PC-3 (cell line): ENCODE measurements at regions not wholly inside any gene's neighbourhood (a gene's known extent, or its start where the extent isn't known, plus 50 kb on each side); places are given as distances from the start of the nearest gene placed in this dataset.

Experiments
- ATAC-seq: fragments of 200-7000 bp; cut with Tn5 transposase; 2 replicates; pipeline ENCODE4 v1.9.1; 2020; ENCODE audit warnings: mild to moderate bottlenecking, moderate library complexity
- BruUV-seq: library from RNA; stranded (reverse); fragments of 400-500 nt; replicated peaks from 2 replicates; lab custom pipeline; 2021; lab: Mats Ljungman, UMichigan
- CTCF ChIA-PET: fragments of 300-600 bp; sonication (Branson Sonifier 250); formaldehyde crosslinking; loops from one replicate; lab custom pipeline; 2022; ENCODE audit warnings: antibody characterized with exemption; lab: Charles Lee
- POLR2A ChIA-PET: fragments of 300-600 bp; sonication (Branson Sonifier 250); formaldehyde crosslinking; loops from one replicate; lab custom pipeline; 2022; ENCODE audit warnings: antibody characterized with exemption; ENCODE audit not compliant: unreplicated experiment; lab: Charles Lee
- DNase-seq: peaks from one replicate; pipeline ENCODE4 v3.0.0-alpha.2; 2015
- H2AFZ ChIP-seq: fragments of 300-600 bp; sonication (generic); 2 replicates; pipeline ENCODE4 v1.6.0; 2016; ENCODE audit warnings: antibody characterized with exemption, low read length
- H3F3A ChIP-seq: fragments of 300-600 bp; sonication (generic); one replicate; pipeline ENCODE4 v1.6.0; 2017; ENCODE audit warnings: antibody characterized with exemption, low read length, control low read depth, mild to moderate bottlenecking; ENCODE audit not compliant: unreplicated experiment
- H3K27ac ChIP-seq: fragments of 300-600 bp; sonication (generic); 2 replicates; pipeline ENCODE4 v1.5.1; 2016; ENCODE audit warnings: mild to moderate bottlenecking, low read length
- H3K27me3 ChIP-seq: fragments of 300-600 bp; sonication (generic); 2 replicates; pipeline ENCODE4 v1.6.1; 2016; ENCODE audit warnings: low read length, mixed read lengths
- H3K36me3 ChIP-seq: fragments of 300-600 bp; sonication (generic); 2 replicates; pipeline ENCODE4 v1.6.1; 2016; ENCODE audit warnings: low read depth, mixed run types, low read length, mixed read lengths
- H3K4me1 ChIP-seq: fragments of 300-600 bp; sonication (generic); 2 replicates; pipeline ENCODE4 v1.5.1; 2016; ENCODE audit warnings: low read length; ENCODE audit not compliant: insufficient read depth
- H3K4me2 ChIP-seq: fragments of 300-600 bp; sonication (generic); 2 replicates; pipeline ENCODE4 v1.6.0; 2016; ENCODE audit warnings: low read length
- H3K4me3 ChIP-seq: fragments of 300-600 bp; sonication (generic); 2 replicates; pipeline ENCODE4 v1.5.1; 2016; ENCODE audit warnings: mild to moderate bottlenecking, low read length, mixed read lengths
- H3K79me2 ChIP-seq: fragments of 300-600 bp; sonication (generic); 2 replicates; pipeline ENCODE4 v1.6.1; 2017; ENCODE audit warnings: low read length, mixed read lengths
- H3K9ac ChIP-seq: fragments of 300-600 bp; sonication (generic); 2 replicates; pipeline ENCODE4 v1.6.0; 2016; ENCODE audit warnings: mild to moderate bottlenecking, low read length
- H3K9me2 ChIP-seq: fragments of 300-600 bp; sonication (generic); replicated peaks from 2 replicates; pipeline ENCODE4 v1.6.1; 2016; ENCODE audit warnings: mixed run types, low read length, mixed read lengths
- H3K9me3 ChIP-seq: fragments of 300-600 bp; sonication (generic); 2 replicates; pipeline ENCODE4 v1.6.1; 2016; ENCODE audit warnings: low read length, mixed read lengths
- H4K20me1 ChIP-seq: fragments of 300-600 bp; sonication (generic); 2 replicates; pipeline ENCODE4 v1.6.1; 2016; ENCODE audit warnings: low read length, mixed read lengths
- CTCF ChIP-seq: fragments of 300-600 bp; sonication (generic); conservative IDR thresholded peaks from 2 replicates; pipeline ENCODE4 v1.5.1; 2017; ENCODE audit warnings: antibody characterized with exemption, low read depth, mild to moderate bottlenecking, low read length
- EZH2 ChIP-seq: fragments of 300-600 bp; sonication (generic); IDR thresholded peaks from one replicate; pipeline ENCODE4 v1.6.1; 2017; ENCODE audit warnings: antibody characterized with exemption, mild to moderate bottlenecking, low read length; ENCODE audit not compliant: unreplicated experiment
- EZH2phosphoT487 ChIP-seq: fragments of 300-600 bp; sonication (generic); IDR thresholded peaks from 2 replicates; pipeline ENCODE4 v1.6.1; 2018; ENCODE audit warnings: mild to moderate bottlenecking, antibody characterized with exemption, low read length, borderline replicate concordance
- intact Hi-C: fragments of 100-400 bp; cut with micrococcal nuclease; formaldehyde crosslinking; loops from 2 replicates; pipeline ENCODE4 v1.9.0; 2023

DNA sequence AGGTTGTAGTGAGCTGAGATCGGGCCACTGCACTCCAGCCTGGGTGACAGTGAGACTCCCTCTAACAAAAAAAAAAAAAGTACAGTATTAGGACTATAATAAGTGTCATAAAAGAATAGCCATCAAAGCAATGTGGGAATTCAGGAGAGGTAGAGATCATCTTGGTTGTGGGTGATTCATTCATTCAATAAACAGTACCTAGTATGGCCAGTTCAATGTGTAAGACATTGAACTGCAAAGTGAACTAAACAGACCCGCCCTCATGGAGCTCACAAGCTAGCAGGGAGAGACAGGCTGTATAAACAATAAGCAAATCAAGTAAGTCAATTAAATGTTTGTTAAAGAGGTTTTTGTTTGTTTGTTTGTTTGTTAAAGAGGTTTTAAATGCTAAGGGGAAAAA, 146.1 kb upstream of the RANBP3L start:
- intact Hi-C loops, result no loop called here
- H2AFZ ChIP-seq, result no peak overlapping the region
- H3K9me3 ChIP-seq, result no peaks in the 10 kb centered on the region
- no peak overlapping the region for H3K9ac ChIP-seq
- TF ChIP-seq EZH2phosphoT487 (no peak), CTCF (no peak), EZH2 (no peak)
- no peak overlapping the region for H3K4me3 ChIP-seq
- ATAC-seq (peak; percentile 66), DNase-seq (peak; percentile 75)
- peak overlapping the region; percentile 48 for H3K4me2 ChIP-seq
- H3K9me2 ChIP-seq, result no peaks in the 10 kb centered on the region
- no TSS peak for BruUV-seq
- H3K27me3 ChIP-seq, result no peaks in the 10 kb centered on the region
- POLR2A ChIA-PET, result interaction anchor here (0.6 kb wide), 2 partner anchors 16 to 1518 kb away, joined by 5 to 6 read pairs; no protein-coding TSS in a partner anchor
- no peaks in the 10 kb centered on the region for H3K36me3 ChIP-seq
- no peaks in the 10 kb centered on the region for H3K79me2 ChIP-seq
- H3F3A ChIP-seq, result no peaks in the 10 kb centered on the region
- no peaks in the 10 kb centered on the region for H4K20me1 ChIP-seq
- CTCF ChIA-PET, result interaction anchor here (0.6 kb wide), 1 partner anchor 24 kb away, joined by 3 read pairs; no protein-coding TSS in a partner anchor
- peaks cover 45% of the 10 kb centered on the region for H3K4me1 ChIP-seq
- no peak overlapping the region; the same call in 1 of the 2 replicates for H3K27ac ChIP-seq

DNA sequence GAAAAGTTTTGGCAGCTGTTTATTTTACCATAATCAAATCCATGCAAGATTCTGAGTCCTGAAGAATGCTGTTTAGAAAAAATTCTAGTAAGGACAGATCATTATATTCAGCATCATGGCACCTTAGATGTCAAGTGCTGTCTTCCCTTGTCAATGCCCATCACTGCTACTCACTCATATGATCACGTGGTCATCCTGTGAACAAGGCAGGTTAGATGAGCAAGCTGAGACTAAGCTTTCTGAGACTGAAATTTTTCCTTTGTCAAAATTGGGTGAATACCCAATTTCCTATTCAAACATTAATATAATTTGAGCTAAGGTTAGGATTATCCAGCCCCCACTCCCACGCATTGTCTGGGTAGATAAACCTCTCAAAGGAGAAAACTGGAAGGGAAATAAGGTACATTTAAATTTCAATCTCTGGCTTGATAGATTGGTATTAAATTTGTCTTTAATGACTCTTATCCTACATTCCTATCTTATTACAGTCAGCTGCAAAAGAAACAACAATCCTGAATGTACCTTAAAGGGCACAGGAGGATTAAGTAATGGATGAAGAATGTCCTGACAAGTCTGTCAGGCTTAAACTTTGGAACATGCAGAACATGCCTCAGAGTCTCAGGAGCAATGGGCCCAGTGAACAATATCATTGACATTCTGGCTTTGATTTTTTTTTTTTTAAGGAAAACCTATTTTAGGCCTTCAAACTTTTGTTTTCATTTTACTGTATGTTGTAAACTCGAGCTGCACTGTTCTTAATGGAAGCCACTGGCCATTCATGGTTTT, 148.7 kb upstream of the RANBP3L start:
- H3F3A ChIP-seq, result no peaks in the 10 kb centered on the region
- H3K4me3 ChIP-seq, result no peak overlapping the region
- H3K4me2 ChIP-seq, result peak overlapping the region; percentile 7
- no peaks in the 10 kb centered on the region for H3K36me3 ChIP-seq
- no peaks in the 10 kb centered on the region for H4K20me1 ChIP-seq
- no peaks in the 10 kb centered on the region for H3K9me3 ChIP-seq
- no TSS peak for BruUV-seq
- ChIA-PET CTCF (no interaction called here), POLR2A (interaction anchor here (0.7 kb wide), 1 partner anchor 272 kb away, joined by 6 read pairs; no protein-coding TSS in a partner anchor)
- no peak overlapping the region for H2AFZ ChIP-seq
- H3K27me3 ChIP-seq, result no peaks in the 10 kb centered on the region
- TF ChIP-seq EZH2phosphoT487 (no peak), EZH2 (no peak), CTCF (no peak)
- peak; percentile 61 for DNase-seq
- no peaks in the 10 kb centered on the region for H3K9me2 ChIP-seq
- intact Hi-C loops, result no loop called here
- no peak overlapping the region for H3K9ac ChIP-seq
- H3K27ac ChIP-seq, result 0 out of 2 replicates have a peak overlapping the region, but pooled peaks have one; percentile 5
- peaks cover 20% of the 10 kb centered on the region for H3K4me1 ChIP-seq
- peak; percentile 48; the same call in 1 of the 2 replicates for ATAC-seq
- no peaks in the 10 kb centered on the region for H3K79me2 ChIP-seq

GRCh38 chr5:36452424-36453006, 150.8 kb upstream of the RANBP3L start:
- Histone ChIP-seq H3K36me3 (no peaks in the 10 kb centered on the region), H3K79me2 (no peaks in the 10 kb centered on the region), H3K9ac (no peak overlapping the region), H3K27ac (no peak overlapping the region), H4K20me1 (no peaks in the 10 kb centered on the region), H3K4me2 (no peak overlapping the region), H3K27me3 (no peaks in the 10 kb centered on the region), H3F3A (no peaks in the 10 kb centered on the region), H3K4me3 (no peak overlapping the region), H3K4me1 (peaks cover 24% of the 10 kb centered on the region), H3K9me2 (no peaks in the 10 kb centered on the region), H2AFZ (no peak overlapping the region), H3K9me3 (no peaks in the 10 kb centered on the region)
- no peak for TF ChIP-seq EZH2phosphoT487
- no peak for TF ChIP-seq EZH2
- no peak for TF ChIP-seq CTCF
- intact Hi-C loops, result no loop called here
- ChIA-PET CTCF (no interaction called here), POLR2A (no interaction called here)
- ATAC-seq (no peak), DNase-seq (no peak)
- no TSS peak for BruUV-seq
